GM21447 (cell line): ENCODE measurements at regions not wholly inside any gene's neighbourhood (a gene's known extent, or its start where the extent isn't known, plus 50 kb on each side); places are given as distances from the start of the nearest gene placed in this dataset.

Experiments
- ATAC-seq: cut with Tn5 transposase; IDR thresholded peaks from one replicate; pipeline ENCODE4 v1.9.1; 2021; ENCODE audit not compliant: unreplicated experiment

- ATAC-seq: no peak
Measured at GRCh38 chr1:244255426-244255965, 196.2 kb downstream of the ADSS2 start.

- ATAC-seq: no peak
Measured at GRCh38 chr1:244256086-244256676, 195.5 kb downstream of the ADSS2 start.

DNA sequence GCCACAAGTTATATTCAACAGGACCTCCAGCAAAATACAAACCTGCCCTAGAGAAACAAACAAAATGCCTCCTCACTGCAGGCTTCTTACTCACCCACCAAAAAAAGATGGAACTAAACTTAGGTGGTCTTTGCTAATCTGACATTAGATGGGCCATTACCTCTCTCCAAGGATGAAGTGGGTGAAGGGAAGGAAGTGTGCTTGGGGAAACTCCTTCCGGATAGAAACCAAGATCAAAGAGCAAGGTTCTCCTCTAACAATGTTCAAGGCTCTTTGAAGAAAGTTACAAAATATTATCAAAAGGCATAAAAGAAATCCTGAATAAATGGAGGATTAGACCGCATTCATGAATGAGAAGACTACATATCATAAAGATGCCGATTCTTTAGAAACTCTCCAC lies 187.5 kb downstream of the ADSS2 start:
- ATAC-seq: no peak

- ATAC-seq: no peak
Measured at GRCh38 chr1:244265507-244265906, 186.2 kb downstream of the ADSS2 start.

GRCh38 chr1:244269169-244269568 lies 182.5 kb downstream of the ADSS2 start:
- no peak for ATAC-seq

GRCh38 chr1:244271004-244271403 lies 180.7 kb downstream of the ADSS2 start:
- no peak for ATAC-seq

DNA sequence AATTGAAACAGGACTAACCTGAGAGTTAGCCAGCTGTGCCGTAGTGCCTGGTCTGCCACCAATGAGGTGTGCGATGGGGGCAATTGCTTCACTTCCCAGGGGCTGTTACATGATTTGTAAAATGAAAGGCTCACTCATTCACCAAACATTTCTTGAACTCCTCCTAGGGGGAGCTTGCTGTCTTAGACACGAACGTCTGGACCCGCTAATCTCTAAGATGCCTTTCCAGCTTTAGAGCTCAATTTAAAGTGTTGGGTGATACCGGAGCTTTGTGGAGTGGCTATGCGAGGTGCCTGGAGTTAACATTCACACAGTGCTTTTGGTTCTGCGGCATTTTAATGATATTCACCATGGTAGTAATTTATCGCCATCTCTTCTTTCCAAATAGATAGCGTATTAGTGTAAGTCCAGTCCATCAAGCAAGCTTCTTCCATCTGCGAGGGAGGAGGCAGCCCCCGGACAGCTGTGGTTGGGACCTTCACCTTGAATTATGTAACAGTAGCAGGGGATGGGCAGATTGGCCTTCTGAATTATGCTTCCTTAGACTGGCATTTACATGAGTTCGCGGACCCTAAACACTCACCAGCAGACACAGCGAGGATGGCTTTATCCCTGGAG lies 179.9 kb downstream of the ADSS2 start:
- ATAC-seq: no peak

DNA sequence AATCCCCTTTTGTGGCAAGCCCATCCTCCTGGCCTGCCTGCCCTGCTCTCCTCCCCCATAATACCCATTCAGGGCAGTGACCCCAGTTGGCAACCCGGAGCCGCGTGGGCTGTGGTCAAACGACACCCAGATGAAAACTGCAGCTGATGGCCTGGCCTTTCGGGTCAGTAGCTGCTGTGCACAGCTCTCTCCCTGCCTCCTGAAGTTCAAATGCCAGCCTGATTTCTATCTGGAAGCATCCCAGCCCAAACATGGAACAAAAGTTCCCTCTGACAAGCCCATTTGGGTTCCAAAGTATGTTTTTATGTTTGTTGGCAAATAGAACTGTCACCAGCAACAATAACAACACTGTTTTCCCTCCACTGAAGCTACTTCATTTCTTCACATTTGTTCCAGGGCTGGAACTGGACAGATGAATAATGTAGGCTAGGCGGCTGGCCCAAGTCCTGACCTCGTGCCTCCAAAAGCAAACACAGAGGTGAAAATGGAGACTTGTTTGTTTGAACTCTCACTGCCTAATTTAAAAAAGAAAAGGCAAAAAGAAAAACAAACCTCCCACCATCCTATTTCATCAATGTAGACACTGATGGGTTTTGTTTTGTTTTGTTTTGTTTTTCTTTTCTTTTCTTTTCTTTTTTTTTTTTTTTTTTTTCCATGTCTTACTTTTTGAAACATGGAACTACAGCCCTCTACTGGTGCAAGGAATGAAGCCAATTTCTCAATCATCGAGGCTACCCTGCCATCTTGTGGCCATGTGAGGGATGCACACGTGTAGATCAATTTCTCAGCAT lies 179.0 kb downstream of the ADSS2 start:
- peak; percentile 88 for ATAC-seq

DNA sequence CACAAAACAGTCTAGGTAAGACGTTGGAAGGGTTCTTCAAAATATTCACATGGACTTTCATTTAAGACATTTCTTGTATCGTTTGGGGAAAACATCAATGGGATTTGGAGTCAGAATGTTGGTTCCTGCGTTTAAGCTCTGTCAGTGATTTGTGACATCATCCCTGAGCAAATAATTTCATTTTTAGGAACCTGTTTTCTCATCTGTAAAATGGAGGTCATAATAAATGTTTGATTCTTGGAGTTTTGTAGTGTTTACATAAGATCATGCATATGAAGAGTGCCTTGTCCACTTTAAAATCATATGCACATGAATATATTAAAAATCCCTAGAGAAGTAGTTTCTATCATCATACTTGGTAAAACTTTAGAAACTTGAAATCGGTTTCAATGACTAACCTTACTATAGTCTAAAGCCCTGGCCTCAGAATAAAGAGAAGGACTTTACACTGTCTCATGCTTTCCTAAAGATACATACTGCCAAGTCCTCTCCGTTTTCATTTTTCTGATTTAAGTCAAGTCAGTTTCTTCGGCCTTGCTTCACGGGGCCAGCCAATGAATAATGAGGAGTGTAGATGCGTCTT lies 178.4 kb downstream of the ADSS2 start:
- no peak for ATAC-seq

GRCh38 chr1:244273845-244274619 lies 177.7 kb downstream of the ADSS2 start:
- no peak for ATAC-seq

DNA sequence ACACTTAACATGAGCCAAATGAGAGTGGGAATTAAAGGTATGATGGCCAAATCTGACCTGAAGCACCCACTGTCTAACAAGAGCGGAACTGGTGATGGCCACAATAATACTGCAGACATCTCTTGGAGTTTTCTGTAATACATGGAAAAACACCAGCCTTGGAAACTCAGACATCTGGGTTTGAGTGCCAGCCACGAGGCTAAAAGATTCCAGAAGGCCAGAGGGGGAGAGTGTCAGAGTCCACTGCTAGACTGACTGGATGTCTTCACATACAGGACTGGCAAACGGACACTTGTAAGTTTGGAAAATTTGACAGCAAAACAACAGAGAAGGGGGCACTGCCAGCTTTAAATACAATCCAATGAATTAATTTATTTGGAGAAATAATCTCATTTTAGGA lies 175.1 kb downstream of the ADSS2 start:
- no peak for ATAC-seq

DNA sequence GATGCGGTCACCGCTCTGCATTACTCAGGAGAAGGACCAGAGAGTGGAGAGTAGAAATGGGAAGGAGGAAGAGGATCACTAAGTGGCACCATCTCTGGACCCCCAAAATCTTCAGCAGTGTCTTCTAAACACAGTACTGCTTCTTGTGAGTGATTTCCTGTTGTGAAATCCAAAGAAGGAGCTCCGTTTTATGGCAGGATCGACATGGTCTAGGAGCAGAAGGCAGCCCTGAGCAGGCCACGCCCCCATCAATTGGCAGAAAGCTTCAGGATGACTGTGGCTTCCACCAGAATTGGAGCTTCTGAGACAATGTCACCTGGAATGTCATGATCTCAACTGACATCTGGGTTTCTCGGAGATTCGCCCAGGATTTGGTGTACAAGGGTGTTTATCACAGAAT lies 171.5 kb downstream of the ADSS2 start:
- no peak for ATAC-seq

DNA sequence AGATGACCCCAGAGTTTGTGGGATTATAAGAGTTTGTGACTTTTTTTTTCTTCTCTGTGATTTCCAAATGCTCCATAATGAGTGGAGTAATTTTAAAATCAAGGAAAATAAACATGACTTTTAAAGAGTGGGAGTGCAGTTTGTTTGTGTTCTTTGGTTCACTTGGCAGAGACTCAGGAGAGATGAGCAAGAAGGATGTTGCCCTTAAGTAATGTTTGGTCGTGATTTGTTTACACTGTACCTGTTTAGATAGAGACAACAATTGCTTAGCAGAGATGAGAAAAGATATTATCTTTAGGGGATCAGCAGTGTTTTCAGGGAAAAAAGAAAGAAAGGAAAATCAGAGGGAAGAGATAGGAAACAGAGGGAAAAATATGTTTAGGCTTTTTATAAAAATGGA lies 170.8 kb downstream of the ADSS2 start:
- ATAC-seq: no peak

- no peak for ATAC-seq
Measured at GRCh38 chr1:244283772-244284171, 167.9 kb downstream of the ADSS2 start.

DNA sequence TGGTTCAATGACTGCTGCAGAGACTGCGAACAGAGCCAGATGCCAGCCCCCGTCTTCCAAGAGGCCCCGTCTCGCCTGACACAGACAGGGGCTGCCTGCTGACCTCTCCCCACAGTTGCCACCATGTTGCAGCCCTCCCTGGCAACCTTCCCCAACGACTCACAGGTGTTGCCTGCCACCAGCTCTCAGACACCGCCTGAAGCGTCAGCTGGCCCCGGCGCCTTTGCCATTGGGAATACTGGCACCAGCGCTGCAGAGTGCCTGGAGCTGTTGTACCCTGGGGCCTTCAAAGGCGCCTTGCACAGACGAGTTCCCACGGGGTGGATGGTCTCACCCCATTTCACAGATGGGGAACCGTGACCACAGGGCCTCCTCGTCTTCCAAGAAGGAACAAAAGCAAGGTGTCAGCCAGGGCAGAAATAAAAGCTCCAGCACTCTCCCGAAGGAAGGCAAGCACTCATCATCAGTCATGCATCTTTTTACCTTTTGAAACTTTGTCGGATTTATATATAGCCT lies 167.0 kb downstream of the ADSS2 start:
- no peak for ATAC-seq

- no peak for ATAC-seq
Measured at GRCh38 chr1:244286341-244286740, 165.4 kb downstream of the ADSS2 start.

DNA sequence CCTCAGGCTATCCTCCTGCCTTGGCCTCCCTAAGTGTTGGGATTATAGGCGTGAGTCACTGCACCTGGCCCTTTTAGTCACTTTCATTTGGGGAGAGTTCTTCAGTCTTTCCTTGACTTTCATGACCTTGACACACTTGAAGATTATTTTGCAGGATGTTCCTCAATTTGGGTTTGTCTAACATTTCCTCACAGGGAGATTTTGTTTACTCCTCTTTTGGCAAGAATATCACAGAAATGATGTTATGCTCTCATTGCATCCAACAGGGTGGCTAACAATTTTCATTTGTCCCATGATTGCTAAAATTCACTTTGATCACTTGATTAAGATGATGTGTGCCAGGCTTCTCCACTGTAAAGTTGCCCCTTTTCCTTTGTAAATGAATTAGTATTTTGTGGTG lies 164.0 kb downstream of the ADSS2 start:
- no peak for ATAC-seq

DNA sequence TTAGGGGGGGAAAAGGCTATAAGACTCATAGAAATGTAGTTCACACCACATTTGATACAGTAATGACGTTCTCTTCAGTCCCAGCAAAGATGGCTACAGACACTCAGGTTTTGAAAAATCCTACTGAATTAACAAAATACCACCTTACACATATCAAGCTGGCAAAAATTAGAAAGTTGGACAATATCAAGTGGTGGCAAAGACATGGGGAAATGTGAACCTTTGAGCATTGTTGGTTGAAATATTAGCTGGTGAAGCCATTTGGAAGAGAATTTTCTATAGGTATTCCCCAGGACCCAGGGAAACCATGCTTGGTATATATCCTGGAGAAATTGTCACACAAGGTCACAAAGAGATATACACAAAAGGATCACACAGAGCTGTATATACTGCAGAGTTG lies 163.0 kb downstream of the ADSS2 start:
- ATAC-seq: no peak

DNA sequence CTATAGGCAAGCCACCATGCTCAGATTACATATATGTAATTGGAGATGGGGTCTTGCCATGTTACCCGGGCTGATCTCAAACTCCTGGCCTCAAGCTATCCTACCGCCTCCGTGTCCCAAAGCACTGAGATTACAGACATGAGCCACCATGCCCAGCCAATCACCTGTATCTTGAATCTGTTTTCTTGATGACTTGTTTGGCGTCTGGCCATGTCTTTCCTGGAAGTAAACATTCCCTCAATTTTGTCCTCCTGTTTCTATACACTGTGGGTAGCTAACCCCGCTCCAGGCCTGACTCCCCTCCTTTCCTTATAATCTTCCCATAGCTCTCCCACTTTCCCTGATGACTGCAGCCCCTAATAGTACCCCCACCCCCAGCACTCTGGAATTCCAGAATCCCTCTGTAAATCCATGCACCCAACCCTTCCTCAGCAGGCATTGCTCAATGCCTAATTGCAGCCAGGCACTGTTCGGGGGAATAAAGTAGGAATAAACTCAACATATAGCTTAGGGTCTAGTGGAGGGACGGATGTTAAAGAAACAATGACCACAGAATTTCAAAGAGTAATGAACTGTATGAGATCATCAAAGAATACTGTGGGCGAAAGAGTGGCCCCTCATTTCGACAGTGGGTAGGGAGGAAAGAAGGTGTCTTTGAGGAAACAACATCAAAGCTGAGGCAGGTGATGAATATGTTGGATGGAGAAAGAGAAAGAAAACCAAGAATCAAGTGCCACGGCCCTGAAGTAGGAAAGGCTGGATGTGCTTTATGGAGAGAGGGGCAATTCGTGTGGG lies 161.5 kb downstream of the ADSS2 start:
- no peak for ATAC-seq
